Astrocyte of the spinal cord (primary cell): ENCODE measurements at regions not wholly inside any gene's neighbourhood (a gene's known extent, or its start where the extent isn't known, plus 50 kb on each side); places are given as distances from the start of the nearest gene placed in this dataset.

Experiments
- DNase-seq: peaks from one replicate; pipeline ENCODE4 v3.0.0; 2011; ENCODE audit warnings: low read depth, low spot score
- H3K4me3 ChIP-seq: 2 replicates; pipeline ENCODE4 v1.5.1; 2011; ENCODE audit warnings: low read depth, mild to moderate bottlenecking, low read length, moderate library complexity
- in situ Hi-C: cut with HindIII; loops from 2 replicates; pipeline ENCODE4 v1.10.0; 2017; ENCODE audit warnings: low sequenced_read_pairs
- TF ChIP-seq, protein P1 (sequence below): IDR thresholded peaks from 2 replicates; pipeline ENCODE4 v1.5.1; 2012; ENCODE audit warnings: low read depth, mild to moderate bottlenecking, low read length, inconsistent platforms

DNA sequence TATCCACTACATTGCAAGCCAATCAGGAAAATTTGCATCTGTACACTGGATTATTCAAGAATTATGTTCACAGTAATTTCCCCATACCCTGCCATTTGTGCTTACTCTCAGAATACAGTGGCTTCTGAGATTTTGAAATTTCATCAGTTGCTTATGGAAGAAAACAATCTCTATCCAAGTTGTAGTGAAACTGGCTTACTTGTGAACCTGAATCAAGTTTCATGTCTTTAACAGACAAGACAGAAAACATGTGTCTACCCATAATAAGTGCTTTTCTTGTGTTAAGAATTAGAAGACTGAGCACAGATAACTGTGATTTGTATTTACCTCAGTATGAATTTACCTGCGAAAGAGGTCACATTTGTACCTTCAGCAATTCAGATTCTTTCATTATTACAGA, 672.7 kb upstream of the ADGRL2 start:
- in situ Hi-C loops = no loop called here
- TF ChIP-seq, protein P1, sequence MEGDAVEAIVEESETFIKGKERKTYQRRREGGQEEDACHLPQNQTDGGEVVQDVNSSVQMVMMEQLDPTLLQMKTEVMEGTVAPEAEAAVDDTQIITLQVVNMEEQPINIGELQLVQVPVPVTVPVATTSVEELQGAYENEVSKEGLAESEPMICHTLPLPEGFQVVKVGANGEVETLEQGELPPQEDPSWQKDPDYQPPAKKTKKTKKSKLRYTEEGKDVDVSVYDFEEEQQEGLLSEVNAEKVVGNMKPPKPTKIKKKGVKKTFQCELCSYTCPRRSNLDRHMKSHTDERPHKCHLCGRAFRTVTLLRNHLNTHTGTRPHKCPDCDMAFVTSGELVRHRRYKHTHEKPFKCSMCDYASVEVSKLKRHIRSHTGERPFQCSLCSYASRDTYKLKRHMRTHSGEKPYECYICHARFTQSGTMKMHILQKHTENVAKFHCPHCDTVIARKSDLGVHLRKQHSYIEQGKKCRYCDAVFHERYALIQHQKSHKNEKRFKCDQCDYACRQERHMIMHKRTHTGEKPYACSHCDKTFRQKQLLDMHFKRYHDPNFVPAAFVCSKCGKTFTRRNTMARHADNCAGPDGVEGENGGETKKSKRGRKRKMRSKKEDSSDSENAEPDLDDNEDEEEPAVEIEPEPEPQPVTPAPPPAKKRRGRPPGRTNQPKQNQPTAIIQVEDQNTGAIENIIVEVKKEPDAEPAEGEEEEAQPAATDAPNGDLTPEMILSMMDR = no peak
- H3K4me3 ChIP-seq = no peak overlapping the region
- DNase-seq = no peak

DNA sequence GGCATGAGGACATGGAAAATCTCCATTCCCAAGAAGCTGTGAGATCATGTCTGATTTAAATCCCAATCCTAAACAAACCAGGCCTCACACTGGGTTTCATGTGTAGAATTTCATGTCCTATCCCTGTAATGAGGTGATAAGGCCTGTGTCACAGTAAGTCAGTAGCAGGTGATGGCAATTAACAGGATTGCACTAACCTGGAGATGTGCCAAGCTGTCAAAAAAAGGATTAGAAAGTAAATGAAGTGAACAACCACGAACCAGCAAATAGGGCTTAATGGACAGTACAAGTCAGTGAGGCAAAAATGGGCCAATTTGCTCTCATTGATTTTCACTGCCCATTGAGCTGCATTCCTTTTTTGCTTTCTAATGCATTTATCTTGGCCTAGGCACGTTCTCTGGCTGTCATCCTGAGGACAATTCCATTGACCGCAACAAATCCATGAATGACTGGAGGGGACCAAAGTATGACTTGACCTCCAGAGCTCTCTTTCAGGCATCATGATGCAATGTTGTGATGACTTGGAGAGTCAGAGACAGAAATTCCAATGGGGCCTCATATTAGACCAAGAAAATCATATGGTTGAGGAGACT, 673.6 kb upstream of the ADGRL2 start:
- DNase-seq = no peak
- in situ Hi-C loops = no loop called here
- TF ChIP-seq, protein P1 = no peak
- no peak overlapping the region for H3K4me3 ChIP-seq

DNA sequence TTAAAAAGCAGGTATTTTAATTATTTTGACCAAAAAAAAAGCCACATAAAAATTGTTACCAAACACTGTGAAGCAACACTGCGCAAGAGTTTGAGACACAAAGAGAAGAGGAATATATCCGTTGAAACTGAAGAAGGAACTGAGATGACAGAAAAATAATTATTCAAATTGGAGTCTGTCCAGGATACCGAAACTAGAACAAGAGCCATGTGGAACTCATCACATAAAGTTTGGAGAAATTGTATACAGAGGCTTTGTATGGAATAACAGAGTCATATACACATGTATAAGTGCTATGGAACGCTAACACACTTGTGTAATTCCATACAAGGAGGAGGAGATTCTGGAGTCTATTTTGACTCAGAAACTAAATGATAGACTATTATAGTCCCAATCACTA, 675.1 kb upstream of the ADGRL2 start:
- TF ChIP-seq, protein P1 = no peak
- no peak for DNase-seq
- in situ Hi-C loops = no loop called here
- H3K4me3 ChIP-seq = no peak overlapping the region

DNA sequence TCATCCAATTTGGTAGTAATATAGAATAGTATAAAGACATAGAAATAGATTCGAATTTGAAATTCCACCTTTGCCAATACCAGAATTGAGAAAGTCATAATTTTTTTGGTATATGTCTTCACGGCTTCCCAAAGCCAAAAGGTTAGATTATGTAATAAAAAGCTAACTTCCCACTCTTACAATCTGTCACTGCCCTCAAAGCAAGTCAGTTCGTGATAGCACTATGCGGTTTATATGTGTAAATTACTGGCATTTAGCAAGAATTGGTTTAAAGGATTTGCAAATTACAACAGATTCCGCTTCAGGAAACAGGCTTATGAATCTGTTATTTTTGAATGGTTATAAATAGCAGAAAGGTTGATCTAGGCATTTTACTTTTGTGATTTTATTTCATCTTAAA, 679.4 kb upstream of the ADGRL2 start:
- in situ Hi-C loops = no loop called here
- H3K4me3 ChIP-seq = no peak overlapping the region
- DNase-seq = no peak
- TF ChIP-seq, protein P1 = no peak

DNA sequence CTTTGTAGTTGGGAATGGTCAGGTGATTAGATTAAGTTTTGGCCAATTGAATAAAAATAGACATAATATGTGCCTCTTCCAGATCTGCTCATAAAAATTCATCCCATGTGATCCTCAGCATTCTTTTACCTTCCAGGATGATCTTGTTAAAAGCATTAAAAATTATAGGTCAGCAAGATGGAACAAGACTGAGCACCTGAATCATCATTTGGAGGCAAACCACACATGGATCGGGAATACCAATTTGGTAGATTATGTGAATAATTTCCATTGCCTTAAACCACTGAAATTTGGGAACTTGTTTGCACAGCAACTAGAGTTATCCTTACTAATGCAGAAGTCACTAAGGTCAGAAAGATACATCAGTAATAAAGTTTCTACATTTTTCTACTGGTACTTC, 681.4 kb upstream of the ADGRL2 start:
- no peak for DNase-seq

DNA sequence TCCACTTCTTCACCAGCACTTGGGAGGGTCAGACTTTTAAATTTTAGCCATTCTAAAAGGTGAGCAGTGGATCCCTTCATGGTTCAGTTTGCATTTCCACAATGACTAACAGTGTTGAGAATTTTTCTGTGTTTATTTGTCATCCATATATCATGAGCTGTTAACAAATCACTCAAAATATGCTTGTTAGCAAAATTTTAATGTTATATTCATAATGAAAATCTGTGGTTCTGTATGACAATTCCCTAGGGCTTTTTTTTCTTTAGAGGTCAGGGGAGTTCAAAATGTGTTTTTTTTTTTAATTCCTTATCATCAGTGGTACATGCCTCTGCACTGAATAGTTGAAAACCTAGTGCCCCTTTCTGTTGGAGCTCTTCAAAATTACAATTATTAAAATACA, 682.2 kb upstream of the ADGRL2 start:
- H3K4me3 ChIP-seq = no peak overlapping the region
- in situ Hi-C loops = no loop called here
- no peak for DNase-seq
- TF ChIP-seq, protein P1 = no peak

More for the DNA sequence above, 681.4 kb upstream of the ADGRL2 start:
- TF ChIP-seq, protein P1 = no peak
- in situ Hi-C loops = no loop called here
- no peak overlapping the region for H3K4me3 ChIP-seq

DNA sequence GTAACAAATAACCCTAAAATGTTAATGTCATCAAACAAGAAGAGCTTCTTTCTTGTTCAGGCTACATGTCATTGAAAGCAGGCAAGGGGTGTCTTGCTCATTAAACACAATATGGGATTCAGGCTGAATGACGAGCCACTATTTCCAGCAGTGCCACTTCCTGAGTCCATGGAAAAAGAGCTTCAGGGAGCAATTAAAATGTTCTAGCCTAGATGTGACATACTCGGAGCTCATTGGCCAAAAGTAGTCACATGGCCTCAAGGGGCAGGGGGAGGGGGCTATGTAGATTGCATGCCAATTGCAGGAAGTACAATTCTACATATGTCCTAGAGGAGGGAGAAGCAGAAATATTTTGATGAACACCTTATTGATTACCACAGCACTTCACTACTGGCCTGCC, 685.3 kb upstream of the ADGRL2 start:
- TF ChIP-seq, protein P1 = no peak
- no peak for DNase-seq
- in situ Hi-C loops = no loop called here

More for the DNA sequence above, 685.3 kb upstream of the ADGRL2 start:
- no peak overlapping the region for H3K4me3 ChIP-seq
